ENCODE measurements at regions not wholly inside any gene's neighbourhood (a gene's known extent, or its start where the extent isn't known, plus 50 kb on each side); places are given as distances from the start of the nearest gene placed in this dataset.

DNA sequence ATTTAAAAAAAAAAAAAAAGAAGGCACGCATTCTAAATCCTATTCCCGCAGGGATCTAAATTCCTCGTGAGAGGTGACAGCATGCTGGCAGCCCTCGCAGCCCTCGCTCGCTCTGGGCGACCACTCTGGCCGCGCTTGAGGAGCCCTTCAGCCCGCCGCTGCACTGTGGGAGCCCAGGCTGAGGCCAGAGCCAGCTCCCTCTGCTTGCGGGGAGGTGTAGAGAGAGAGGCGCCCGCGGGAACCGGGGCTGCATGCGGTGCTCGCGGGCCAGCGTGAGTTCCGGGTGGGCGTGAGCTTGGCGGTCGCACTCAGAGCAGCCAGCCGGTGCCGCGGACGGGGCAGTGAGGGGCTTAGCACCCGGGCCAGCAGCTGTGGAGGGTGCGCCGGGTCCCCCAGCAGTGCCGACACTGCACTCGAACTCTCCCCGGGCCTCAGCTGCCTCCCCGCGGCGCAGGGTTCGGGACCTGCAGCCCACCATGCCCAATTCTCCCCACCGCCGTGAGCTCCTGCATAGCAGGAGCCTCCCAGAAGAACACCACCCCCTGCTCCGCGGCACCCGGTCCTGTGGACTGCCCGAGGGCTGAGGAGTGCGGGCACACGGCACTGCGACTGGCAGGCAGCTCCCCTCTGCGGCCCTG lies 553.9 kb downstream of the LMO7 start:
- intact Hi-C loops (cut with micrococcal nuclease; ENCODE audit: unreplicated experiment) = no loop called here
- TF ChIP-seq EZH2 (IDR thresholded peaks at IDR 0.05; ENCODE audit: low read depth) = no peak
- TF ChIP-seq, protein P1, sequence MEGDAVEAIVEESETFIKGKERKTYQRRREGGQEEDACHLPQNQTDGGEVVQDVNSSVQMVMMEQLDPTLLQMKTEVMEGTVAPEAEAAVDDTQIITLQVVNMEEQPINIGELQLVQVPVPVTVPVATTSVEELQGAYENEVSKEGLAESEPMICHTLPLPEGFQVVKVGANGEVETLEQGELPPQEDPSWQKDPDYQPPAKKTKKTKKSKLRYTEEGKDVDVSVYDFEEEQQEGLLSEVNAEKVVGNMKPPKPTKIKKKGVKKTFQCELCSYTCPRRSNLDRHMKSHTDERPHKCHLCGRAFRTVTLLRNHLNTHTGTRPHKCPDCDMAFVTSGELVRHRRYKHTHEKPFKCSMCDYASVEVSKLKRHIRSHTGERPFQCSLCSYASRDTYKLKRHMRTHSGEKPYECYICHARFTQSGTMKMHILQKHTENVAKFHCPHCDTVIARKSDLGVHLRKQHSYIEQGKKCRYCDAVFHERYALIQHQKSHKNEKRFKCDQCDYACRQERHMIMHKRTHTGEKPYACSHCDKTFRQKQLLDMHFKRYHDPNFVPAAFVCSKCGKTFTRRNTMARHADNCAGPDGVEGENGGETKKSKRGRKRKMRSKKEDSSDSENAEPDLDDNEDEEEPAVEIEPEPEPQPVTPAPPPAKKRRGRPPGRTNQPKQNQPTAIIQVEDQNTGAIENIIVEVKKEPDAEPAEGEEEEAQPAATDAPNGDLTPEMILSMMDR (conservative IDR thresholded peaks at IDR 0.05) = no peak
- BruUV-seq (replicated peaks) = no TSS peak
- ChIA-PET POLR2A (ENCODE audit: unreplicated experiment) (no interaction called here), CTCF (no interaction called here)
- Histone ChIP-seq H3K27ac (no peak overlapping the region), H3K4me2 (no peak overlapping the region), H3K9me2 (ENCODE audit: insufficient read depth) (no peaks in the 10 kb centered on the region), H4K20me1 (ENCODE audit: insufficient read depth) (no peaks in the 10 kb centered on the region), H3K79me2 (ENCODE audit: low read depth) (no peaks in the 10 kb centered on the region), H3K27me3 (ENCODE audit: insufficient read depth, low read depth) (no peaks in the 10 kb centered on the region), H3K4me1 (replicated peaks; ENCODE audit: insufficient read depth) (no peaks in the 10 kb centered on the region), H2AFZ (no peak overlapping the region), H3K4me3 (no peak overlapping the region), H3K9me3 (ENCODE audit: insufficient read depth, low read depth) (no peaks in the 10 kb centered on the region), H3K36me3 (ENCODE audit: low read depth) (no peaks in the 10 kb centered on the region), H3F3A (ENCODE audit: insufficient read depth, low read depth) (no peaks in the 10 kb centered on the region)
- DNase-seq = no peak

DNA sequence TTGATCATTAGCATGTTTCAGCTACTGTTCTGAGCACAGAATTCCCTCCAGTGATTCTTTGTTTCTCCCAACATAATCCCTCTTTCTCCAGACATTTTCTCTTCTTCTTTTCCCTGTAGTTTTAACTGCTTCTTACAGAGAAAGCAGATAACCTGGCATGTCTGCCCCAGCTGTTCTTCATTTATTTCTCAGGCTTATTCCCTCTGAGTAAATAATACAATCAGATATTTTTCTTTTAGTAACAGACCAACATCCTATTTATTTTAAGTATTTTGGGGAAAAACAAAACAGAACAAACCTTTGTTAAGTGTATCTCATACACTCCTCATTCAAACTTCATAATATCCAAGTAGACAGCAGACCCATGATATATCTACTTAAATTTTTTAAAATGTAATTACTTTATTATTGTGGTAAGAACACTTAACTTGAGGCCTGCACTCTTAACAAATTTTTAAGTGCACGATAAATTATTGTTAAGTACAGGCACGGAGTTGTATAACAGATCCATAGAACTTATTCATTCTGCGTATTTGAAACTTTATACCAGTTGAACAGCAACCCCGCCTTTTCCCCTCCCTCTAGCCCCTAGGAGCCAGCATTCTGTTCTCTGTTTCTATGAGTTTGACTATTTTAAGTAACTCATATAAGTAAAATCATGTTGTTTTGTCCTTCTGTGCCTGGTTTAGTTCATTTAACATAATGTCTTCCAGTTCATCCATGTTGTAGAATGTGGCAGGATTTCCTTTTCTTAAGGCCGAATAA lies 540.0 kb downstream of the LMO7 start:
- intact Hi-C loops (cut with micrococcal nuclease; ENCODE audit: unreplicated experiment) = no loop called here
- Histone ChIP-seq H4K20me1 (ENCODE audit: insufficient read depth) (no peaks in the 10 kb centered on the region), H3K4me2 (no peak overlapping the region), H3K36me3 (ENCODE audit: low read depth) (no peaks in the 10 kb centered on the region), H3K9me3 (ENCODE audit: insufficient read depth, low read depth) (no peaks in the 10 kb centered on the region), H3F3A (ENCODE audit: insufficient read depth, low read depth) (no peaks in the 10 kb centered on the region), H2AFZ (no peak overlapping the region), H3K27ac (no peak overlapping the region), H3K9me2 (ENCODE audit: insufficient read depth) (no peaks in the 10 kb centered on the region; the same call in none of the 2 replicates), H3K79me2 (ENCODE audit: low read depth) (no peaks in the 10 kb centered on the region), H3K4me1 (replicated peaks; ENCODE audit: insufficient read depth) (no peaks in the 10 kb centered on the region), H3K27me3 (ENCODE audit: insufficient read depth, low read depth) (no peaks in the 10 kb centered on the region), H3K4me3 (no peak overlapping the region)
- no peak for DNase-seq
- TF ChIP-seq EZH2 (IDR thresholded peaks at IDR 0.05; ENCODE audit: low read depth) = no peak
- ChIA-PET CTCF (no interaction called here), POLR2A (ENCODE audit: unreplicated experiment) (no interaction called here)
- BruUV-seq (replicated peaks) = no TSS peak

DNA sequence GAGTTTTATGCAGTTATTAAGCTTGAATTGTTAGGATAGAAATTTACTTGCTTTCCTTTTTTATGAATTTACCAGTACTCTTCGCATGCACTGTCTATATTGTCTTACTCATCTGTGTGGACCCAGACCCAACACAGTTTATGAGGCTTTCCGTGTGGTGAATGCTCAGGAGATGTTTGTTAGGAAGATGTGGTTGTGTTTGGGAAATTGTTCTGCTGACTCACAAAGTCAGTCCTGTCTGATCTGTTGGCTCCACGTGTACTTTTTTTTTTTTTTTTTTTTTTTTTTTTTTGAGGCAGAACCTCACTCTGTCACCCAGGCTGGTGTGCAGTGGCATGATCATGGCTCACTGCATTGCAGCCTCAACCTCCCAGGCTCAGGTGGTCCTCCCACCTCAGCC lies 532.5 kb downstream of the LMO7 start:
- DNase-seq = no peak

More for the DNA sequence above, 532.5 kb downstream of the LMO7 start:
- Histone ChIP-seq H3K79me2 (ENCODE audit: low read depth) (no peaks in the 10 kb centered on the region), H3K27ac (no peak overlapping the region), H2AFZ (no peak overlapping the region), H3F3A (ENCODE audit: insufficient read depth, low read depth) (no peaks in the 10 kb centered on the region), H3K27me3 (ENCODE audit: insufficient read depth, low read depth) (no peaks in the 10 kb centered on the region), H3K9me2 (ENCODE audit: insufficient read depth) (no peaks in the 10 kb centered on the region; the same call in 1 of the 2 replicates), H3K36me3 (ENCODE audit: low read depth) (no peaks in the 10 kb centered on the region), H3K4me3 (no peak overlapping the region), H3K4me2 (no peak overlapping the region), H3K4me1 (replicated peaks; ENCODE audit: insufficient read depth) (no peaks in the 10 kb centered on the region), H4K20me1 (ENCODE audit: insufficient read depth) (no peaks in the 10 kb centered on the region), H3K9me3 (ENCODE audit: insufficient read depth, low read depth) (no peaks in the 10 kb centered on the region)
- intact Hi-C loops (cut with micrococcal nuclease; ENCODE audit: unreplicated experiment) = no loop called here
- no TSS peak for BruUV-seq (replicated peaks)
- ChIA-PET POLR2A (ENCODE audit: unreplicated experiment) (no interaction called here), CTCF (no interaction called here)
- TF ChIP-seq, protein P1 (conservative IDR thresholded peaks at IDR 0.05) = no peak
